Ishikawa (cell line): ENCODE measurements at regions not wholly inside any gene's neighbourhood (a gene's known extent, or its start where the extent isn't known, plus 50 kb on each side); places are given as distances from the start of the nearest gene placed in this dataset.

Experiments
- CEBPB ChIP-seq: IDR thresholded peaks from 2 replicates; pipeline ENCODE4 v1.6.1; 2012
- CREB1 ChIP-seq: IDR thresholded peaks from 2 replicates; pipeline ENCODE4 v1.6.1; 2012; ENCODE audit warnings: low read depth
- EGR1 ChIP-seq: IDR thresholded peaks from 2 replicates; pipeline ENCODE4 v1.6.1; 2012
- EP300 ChIP-seq: IDR thresholded peaks from 2 replicates; pipeline ENCODE4 v1.6.1; 2012; ENCODE audit warnings: borderline replicate concordance
- FOXM1 ChIP-seq: IDR thresholded peaks from 2 replicates; pipeline ENCODE4 v1.6.1; 2012; ENCODE audit warnings: low read depth, borderline replicate concordance
- NFIC ChIP-seq: IDR thresholded peaks from 2 replicates; pipeline ENCODE4 v1.6.1; 2012
- RAD21 ChIP-seq: IDR thresholded peaks from 2 replicates; pipeline ENCODE4 v1.6.1; 2012; ENCODE audit warnings: low read depth
- TAF1 ChIP-seq: IDR thresholded peaks from 2 replicates; pipeline ENCODE4 v1.6.1; 2012; ENCODE audit warnings: low read depth, mild to moderate bottlenecking
- TEAD4 ChIP-seq: IDR thresholded peaks from 2 replicates; pipeline ENCODE4 v1.6.1; 2012
- YY1 ChIP-seq: IDR thresholded peaks from 2 replicates; pipeline ENCODE4 v1.6.1; 2012; ENCODE audit warnings: low read depth
- ZBTB7A ChIP-seq: IDR thresholded peaks from 2 replicates; pipeline ENCODE4 v1.6.1; 2012; ENCODE audit warnings: low read depth
- TF ChIP-seq, protein P1 (sequence below): IDR thresholded peaks from 2 replicates; pipeline ENCODE4 v1.6.1; 2012
- TF ChIP-seq, protein P2 (sequence below): IDR thresholded peaks from 2 replicates; pipeline ENCODE4 v1.6.1; 2012; ENCODE audit warnings: low read depth, mild to moderate bottlenecking
- TF ChIP-seq, protein P3 (sequence below): IDR thresholded peaks from 2 replicates; pipeline ENCODE4 v1.6.1; 2012

GRCh38 chr20:60214901-60215815 is 256.9 kb downstream of the CDH26 start:
- TF ChIP-seq CEBPB (no peak), RAD21 (no peak), TEAD4 (no peak), EP300 (no peak)
- TF ChIP-seq, protein P1, sequence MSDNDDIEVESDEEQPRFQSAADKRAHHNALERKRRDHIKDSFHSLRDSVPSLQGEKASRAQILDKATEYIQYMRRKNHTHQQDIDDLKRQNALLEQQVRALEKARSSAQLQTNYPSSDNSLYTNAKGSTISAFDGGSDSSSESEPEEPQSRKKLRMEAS = no peak

DNA sequence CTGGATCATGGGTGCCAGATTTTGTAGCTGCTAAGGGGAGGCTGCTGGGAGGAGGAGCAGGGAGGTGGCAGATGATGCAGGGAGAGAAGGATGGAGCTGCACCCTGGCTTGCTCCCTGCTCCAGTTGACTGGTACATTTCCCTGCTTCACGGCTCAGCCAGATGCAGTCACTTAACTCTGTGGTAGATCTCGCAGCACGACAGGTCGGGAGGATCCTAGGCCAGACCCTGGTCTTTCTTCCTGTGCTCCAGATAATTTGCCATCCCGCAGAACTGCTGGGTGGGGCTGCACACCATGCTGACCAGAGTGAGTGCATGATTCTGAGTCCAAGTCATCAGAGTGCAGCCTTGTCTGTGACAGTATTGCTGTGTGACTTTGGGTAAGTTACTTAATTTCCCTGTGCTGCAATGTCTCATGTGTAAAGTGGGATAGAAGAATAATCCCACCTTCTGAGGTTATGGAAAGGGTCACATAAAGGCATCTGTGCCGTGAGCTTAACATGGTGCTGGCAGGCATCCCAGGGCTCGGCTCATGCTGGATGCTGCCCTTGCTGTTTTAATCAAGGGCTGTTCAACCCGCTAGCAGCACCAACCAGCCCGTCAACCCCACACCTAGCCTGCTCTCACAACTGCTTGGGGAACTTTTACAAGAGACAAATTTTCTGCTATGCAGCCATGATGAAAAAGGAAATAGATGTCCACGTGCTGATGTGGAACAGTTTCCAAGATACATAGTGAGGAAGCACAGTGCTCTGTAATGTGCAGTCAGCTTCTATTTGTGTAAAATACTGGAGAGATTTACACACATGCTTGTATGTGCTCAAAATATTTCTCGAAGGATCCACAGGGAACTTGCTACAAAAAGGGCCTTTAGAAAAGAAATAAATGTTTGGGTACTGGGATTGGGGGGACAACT is 257.9 kb downstream of the CDH26 start:
- TF ChIP-seq TAF1 = no peak
- TF ChIP-seq, protein P2, sequence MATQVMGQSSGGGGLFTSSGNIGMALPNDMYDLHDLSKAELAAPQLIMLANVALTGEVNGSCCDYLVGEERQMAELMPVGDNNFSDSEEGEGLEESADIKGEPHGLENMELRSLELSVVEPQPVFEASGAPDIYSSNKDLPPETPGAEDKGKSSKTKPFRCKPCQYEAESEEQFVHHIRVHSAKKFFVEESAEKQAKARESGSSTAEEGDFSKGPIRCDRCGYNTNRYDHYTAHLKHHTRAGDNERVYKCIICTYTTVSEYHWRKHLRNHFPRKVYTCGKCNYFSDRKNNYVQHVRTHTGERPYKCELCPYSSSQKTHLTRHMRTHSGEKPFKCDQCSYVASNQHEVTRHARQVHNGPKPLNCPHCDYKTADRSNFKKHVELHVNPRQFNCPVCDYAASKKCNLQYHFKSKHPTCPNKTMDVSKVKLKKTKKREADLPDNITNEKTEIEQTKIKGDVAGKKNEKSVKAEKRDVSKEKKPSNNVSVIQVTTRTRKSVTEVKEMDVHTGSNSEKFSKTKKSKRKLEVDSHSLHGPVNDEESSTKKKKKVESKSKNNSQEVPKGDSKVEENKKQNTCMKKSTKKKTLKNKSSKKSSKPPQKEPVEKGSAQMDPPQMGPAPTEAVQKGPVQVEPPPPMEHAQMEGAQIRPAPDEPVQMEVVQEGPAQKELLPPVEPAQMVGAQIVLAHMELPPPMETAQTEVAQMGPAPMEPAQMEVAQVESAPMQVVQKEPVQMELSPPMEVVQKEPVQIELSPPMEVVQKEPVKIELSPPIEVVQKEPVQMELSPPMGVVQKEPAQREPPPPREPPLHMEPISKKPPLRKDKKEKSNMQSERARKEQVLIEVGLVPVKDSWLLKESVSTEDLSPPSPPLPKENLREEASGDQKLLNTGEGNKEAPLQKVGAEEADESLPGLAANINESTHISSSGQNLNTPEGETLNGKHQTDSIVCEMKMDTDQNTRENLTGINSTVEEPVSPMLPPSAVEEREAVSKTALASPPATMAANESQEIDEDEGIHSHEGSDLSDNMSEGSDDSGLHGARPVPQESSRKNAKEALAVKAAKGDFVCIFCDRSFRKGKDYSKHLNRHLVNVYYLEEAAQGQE = no peak
- TF ChIP-seq CEBPB = no peak
- TF ChIP-seq NFIC = no peak
- TF ChIP-seq ZBTB7A = no peak
- no peak for TF ChIP-seq EP300
- TF ChIP-seq EGR1 = no peak
- no peak for TF ChIP-seq TEAD4

DNA sequence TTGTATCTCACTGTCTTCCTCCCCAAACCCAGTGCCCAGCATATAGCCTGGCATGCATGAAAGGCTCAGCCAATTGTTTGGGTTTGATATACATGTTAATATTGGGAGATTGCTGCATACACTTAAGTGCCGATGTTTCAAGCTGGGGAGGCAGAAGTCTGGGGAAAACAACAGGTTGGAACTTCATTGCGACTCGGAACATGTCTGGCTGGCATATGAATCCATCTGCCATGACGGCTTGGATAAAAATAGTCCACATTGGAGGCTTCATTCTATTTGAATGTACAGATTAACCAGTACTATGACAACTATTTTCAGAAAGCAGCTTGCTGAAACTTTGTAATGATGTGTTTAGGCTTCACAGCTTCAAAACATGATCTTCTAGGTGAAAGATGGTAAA is 261.0 kb downstream of the CDH26 start:
- no peak for TF ChIP-seq EGR1
- TF ChIP-seq FOXM1 = no peak

DNA sequence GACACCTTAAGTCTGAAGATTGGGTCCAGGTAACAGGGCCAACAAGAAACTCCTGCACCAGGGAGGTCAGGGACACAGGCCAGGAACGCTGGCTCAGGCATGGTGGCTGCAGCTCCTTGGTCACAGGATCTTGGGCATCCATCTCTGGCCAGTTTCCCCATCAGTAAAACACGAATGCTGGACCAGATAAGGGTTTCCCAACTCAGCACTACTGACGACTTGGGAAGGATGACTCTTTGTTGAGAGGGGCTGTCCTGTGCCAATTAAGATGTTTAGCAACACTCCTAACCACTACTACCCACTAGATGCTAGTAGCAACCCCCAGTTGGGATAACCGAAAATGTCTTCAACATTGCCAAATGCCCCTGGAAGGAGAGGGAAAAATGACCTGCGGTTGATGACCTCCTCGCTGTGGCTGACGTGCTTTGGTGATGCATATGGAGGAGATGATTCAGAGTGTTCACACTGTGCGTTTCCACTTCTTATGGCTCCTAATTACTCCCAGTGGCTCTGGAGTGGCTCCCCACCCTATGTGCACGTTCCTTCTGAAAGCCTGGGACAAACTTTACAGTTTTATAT is 261.9 kb downstream of the CDH26 start:
- TF ChIP-seq ZBTB7A (no peak), TAF1 (no peak), CEBPB (no peak), RAD21 (no peak), FOXM1 (no peak), TEAD4 (no peak), YY1 (no peak), CREB1 (no peak)
- TF ChIP-seq, protein P3, sequence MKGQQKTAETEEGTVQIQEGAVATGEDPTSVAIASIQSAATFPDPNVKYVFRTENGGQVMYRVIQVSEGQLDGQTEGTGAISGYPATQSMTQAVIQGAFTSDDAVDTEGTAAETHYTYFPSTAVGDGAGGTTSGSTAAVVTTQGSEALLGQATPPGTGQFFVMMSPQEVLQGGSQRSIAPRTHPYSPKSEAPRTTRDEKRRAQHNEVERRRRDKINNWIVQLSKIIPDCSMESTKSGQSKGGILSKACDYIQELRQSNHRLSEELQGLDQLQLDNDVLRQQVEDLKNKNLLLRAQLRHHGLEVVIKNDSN = no peak
- TF ChIP-seq, protein P2 = no peak
- TF ChIP-seq, protein P1 = no peak

- no peak for TF ChIP-seq CREB1
- no peak for TF ChIP-seq ZBTB7A
- TF ChIP-seq, protein P2 = no peak
- TF ChIP-seq RAD21 = no peak
- TF ChIP-seq, protein P3 = no peak
- TF ChIP-seq TAF1 = no peak
- TF ChIP-seq, protein P1 = no peak
- no peak for TF ChIP-seq NFIC
- no peak for TF ChIP-seq CEBPB
- no peak for TF ChIP-seq FOXM1
- no peak for TF ChIP-seq EGR1
- TF ChIP-seq EP300 = no peak
- TF ChIP-seq TEAD4 = no peak
These were observed 262.5 kb downstream of the CDH26 start for GRCh38 chr20:60220706-60221105.
